Memory B cell (primary cell): ENCODE measurements at regions not wholly inside any gene's neighbourhood (a gene's known extent, or its start where the extent isn't known, plus 50 kb on each side); places are given as distances from the start of the nearest gene placed in this dataset.

Source experiments
- ATAC-seq: fragments of 150-1000 bp; cut with Tn5 transposase; 2 replicates; pipeline ENCODE4 v1.10.0; 2021; ENCODE audit warnings: low read depth, mild to moderate bottlenecking, moderate library complexity
- DNase-seq, 2 donors: peaks; one replicate each; pipeline ENCODE4 v3.0.0; 2022; ENCODE audit warnings: low spot score in 2 of 2
- H3K27ac Mint-ChIP-seq: one replicate; pipeline ENCODE4 v1.8.0; 2022; ENCODE audit warnings: mild to moderate bottlenecking, moderate library complexity, mixed read lengths
- H3K27me3 Mint-ChIP-seq: one replicate; pipeline ENCODE4 v1.8.0; 2022; ENCODE audit warnings: mixed read lengths
- H3K36me3 Mint-ChIP-seq: one replicate; pipeline ENCODE4 v1.8.0; 2022; ENCODE audit warnings: mild to moderate bottlenecking, mixed read lengths
- H3K4me1 Mint-ChIP-seq: one replicate; pipeline ENCODE4 v1.8.0; 2022; ENCODE audit warnings: mixed read lengths
- H3K4me3 Mint-ChIP-seq: one replicate; pipeline ENCODE4 v1.8.0; 2022; ENCODE audit warnings: mild to moderate bottlenecking, moderate library complexity, mixed read lengths
- H3K9me3 Mint-ChIP-seq: one replicate; pipeline ENCODE4 v1.8.0; 2022; ENCODE audit warnings: mixed read lengths

DNA sequence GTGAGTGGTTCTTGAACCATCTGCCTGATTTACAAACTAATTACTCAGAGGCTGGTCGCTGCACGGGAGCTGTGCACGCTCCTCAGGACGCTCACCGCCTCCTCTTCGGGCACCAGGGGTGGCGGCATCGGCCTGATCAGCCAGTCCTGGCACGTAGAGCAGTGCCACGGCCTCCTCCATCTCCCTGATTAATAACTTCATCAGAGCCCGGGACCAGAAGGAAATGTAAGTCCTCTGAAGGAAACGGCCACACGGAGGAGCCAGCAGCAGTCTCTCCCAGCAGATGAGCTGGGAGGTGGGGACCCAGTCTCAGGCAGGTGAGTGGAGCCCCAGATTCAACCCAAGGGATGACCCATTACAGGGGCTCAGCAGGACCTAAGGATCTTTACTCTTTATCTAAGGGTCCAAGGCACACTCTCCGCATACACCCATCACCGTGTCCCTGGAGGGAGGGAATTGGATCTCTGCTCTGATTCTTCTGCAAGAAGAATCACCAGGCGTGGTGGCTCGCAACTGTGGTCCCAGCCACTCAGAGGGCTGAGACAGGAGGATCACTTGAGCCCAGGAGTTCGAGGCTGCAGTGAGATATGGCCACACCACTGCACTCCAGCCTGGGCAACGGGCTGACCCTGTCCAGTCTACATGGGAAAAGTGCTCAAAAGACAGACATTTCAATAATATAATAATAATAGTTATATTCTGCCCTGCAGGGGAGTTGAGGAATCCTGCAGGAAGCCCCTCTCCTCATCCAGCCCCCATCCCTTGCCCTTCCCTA, 366.5 kb downstream of the SEC14L1 start:
- no peak overlapping the region for H3K4me3 Mint-ChIP-seq
- H3K27me3 Mint-ChIP-seq, result no peaks in the 10 kb centered on the region
- H3K36me3 Mint-ChIP-seq, result peaks cover 4% of the 10 kb centered on the region
- no peak overlapping the region for H3K27ac Mint-ChIP-seq
- DNase-seq (no peak), ATAC-seq (no peak)
- H3K9me3 Mint-ChIP-seq, result peaks cover 3% of the 10 kb centered on the region
- no peaks in the 10 kb centered on the region for H3K4me1 Mint-ChIP-seq

DNA sequence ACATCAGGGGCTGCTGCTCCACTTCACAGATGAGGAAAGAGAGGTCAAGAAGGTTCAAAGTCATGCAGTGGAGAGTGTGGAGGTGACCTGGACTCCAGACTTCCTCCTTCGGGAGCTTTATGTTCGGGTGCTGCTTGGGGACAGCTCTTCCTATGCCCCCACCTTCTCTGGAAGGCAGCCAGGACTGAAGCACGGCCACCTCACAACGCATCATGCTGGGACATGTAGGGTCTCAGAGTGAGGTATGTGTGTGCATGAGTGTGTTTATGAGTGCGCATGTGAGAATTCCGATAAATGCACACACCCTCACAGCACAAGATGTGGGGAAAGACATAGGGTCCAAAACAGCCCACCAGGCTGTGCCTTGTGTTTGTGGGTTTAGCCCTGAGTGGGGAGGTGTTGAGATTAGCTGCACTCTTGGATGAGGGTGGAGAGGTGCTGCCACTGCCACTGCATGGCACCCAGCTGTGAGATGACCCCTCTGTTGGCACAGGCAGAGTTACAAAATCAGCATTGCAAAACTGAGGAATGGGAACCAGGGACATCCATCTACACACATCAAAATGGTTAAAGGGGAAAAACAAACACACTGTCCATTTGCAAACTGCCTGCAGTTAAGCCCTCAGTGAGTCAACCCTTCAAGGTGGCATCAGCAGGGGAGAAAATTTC, 367.4 kb downstream of the SEC14L1 start:
- Mint-ChIP-seq H3K27ac (no peak overlapping the region), H3K4me1 (no peaks in the 10 kb centered on the region)

GRCh38 chr17:77509089-77509488, 368.3 kb downstream of the SEC14L1 start:
- Mint-ChIP-seq H3K27me3 (no peaks in the 10 kb centered on the region), H3K36me3 (peaks cover 6% of the 10 kb centered on the region), H3K9me3 (peaks cover 3% of the 10 kb centered on the region), H3K4me3 (no peak overlapping the region), H3K4me1 (no peaks in the 10 kb centered on the region), H3K27ac (no peak overlapping the region)
- no peak for DNase-seq
- no peak for ATAC-seq

More for the DNA sequence above, 367.4 kb downstream of the SEC14L1 start:
- Mint-ChIP-seq H3K36me3 (peaks cover 6% of the 10 kb centered on the region), H3K9me3 (peaks cover 3% of the 10 kb centered on the region), H3K4me3 (no peak overlapping the region), H3K27me3 (no peaks in the 10 kb centered on the region)
- DNase-seq, result no peak
- ATAC-seq, result no peak

- DNase-seq (no peak), ATAC-seq (no peak)
- H3K27ac Mint-ChIP-seq, result no peak overlapping the region
- no peak overlapping the region for H3K4me3 Mint-ChIP-seq
- H3K36me3 Mint-ChIP-seq, result peaks cover 6% of the 10 kb centered on the region
- peaks cover 3% of the 10 kb centered on the region for H3K9me3 Mint-ChIP-seq
- no peaks in the 10 kb centered on the region for H3K4me1 Mint-ChIP-seq
- H3K27me3 Mint-ChIP-seq, result no peaks in the 10 kb centered on the region
These were observed 368.8 kb downstream of the SEC14L1 start for GRCh38 chr17:77509599-77509998.

GRCh38 chr17:77510133-77510796, 369.5 kb downstream of the SEC14L1 start:
- Mint-ChIP-seq H3K36me3 (peaks cover 6% of the 10 kb centered on the region), H3K9me3 (peaks cover 4% of the 10 kb centered on the region), H3K27ac (no peak overlapping the region), H3K4me1 (no peaks in the 10 kb centered on the region), H3K27me3 (no peaks in the 10 kb centered on the region), H3K4me3 (no peak overlapping the region)
- ATAC-seq (no peak), DNase-seq (no peak)

DNA sequence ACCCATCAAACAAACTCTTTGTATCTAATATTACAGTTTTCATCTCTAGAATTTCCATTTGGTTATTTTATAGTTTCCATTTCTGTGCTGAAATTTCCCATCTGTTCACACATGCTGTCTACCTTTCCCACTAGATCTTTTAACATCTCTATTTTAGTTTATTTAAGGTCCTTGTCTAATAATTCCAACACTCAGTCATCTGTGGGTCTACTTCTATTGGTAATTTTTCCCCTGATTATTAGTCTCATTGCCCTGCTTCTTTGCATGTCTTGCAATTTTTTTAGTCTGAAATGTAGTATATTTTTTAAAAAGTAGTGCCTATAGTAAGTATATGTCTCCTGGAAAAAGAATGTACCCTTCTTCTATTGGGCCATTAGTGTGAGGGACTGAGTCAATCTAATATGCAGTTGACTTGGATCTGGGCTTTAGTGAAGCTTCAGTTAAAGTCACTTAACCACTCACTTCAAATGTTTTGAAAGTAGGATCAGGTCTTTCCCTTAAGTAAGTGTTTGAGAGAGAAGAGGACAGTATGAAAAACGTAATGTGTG, 370.8 kb downstream of the SEC14L1 start:
- no peaks in the 10 kb centered on the region for H3K27me3 Mint-ChIP-seq
- peaks cover 6% of the 10 kb centered on the region for H3K36me3 Mint-ChIP-seq
- ATAC-seq (no peak), DNase-seq (no peak)
- H3K4me3 Mint-ChIP-seq, result no peak overlapping the region
- no peaks in the 10 kb centered on the region for H3K4me1 Mint-ChIP-seq
- peaks cover 4% of the 10 kb centered on the region for H3K9me3 Mint-ChIP-seq
- H3K27ac Mint-ChIP-seq, result no peak overlapping the region

DNA sequence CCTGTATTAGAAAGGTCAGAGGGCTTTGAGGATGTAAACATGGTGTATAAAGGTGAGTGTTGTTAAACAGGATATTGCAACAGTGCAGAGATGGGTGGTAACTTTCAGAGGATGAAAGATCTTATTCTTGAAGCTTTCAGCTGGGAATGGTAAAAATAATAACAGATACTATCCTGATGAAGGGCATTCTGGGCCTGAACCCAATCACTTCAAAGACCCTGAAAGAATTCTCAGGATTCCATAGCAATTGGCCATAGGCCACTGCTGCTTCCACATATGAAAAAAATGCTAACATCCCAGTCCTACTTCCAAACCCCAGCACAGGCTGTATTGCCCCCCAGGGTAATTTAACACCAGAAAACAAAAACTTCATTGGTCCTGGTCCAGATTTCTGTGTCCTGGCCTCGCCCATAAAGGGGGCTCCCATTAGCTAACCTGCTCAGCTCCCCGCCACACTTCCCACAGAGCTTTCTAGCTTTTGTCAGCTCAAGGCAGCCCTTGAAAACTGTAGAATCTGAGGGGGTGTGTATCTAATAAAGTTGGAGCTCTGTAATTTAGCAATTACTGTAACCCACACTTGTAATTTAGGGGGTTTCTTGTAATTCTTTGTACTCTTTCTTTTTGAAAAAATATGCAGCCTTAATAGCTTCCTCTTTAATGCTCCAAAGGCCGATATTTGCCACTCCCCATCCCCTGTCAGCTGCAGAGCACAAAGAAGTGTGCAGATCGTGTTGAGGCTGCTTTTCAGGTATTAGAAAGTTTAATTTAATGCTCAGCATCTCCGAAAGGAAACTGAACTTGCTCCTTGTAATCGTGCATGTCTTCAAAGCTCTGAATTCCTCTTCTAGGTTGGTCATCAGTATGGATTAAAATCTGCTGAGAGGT, 371.5 kb downstream of the SEC14L1 start:
- Mint-ChIP-seq H3K27me3 (no peaks in the 10 kb centered on the region), H3K27ac (no peak overlapping the region), H3K9me3 (peaks cover 4% of the 10 kb centered on the region), H3K36me3 (peaks cover 6% of the 10 kb centered on the region), H3K4me1 (no peaks in the 10 kb centered on the region), H3K4me3 (no peak overlapping the region)
- no peak for DNase-seq
- no peak for ATAC-seq

GRCh38 chr17:77513045-77513444, 372.3 kb downstream of the SEC14L1 start:
- no peak for DNase-seq

GRCh38 chr17:77515227-77515626, 374.5 kb downstream of the SEC14L1 start:
- H3K4me3 Mint-ChIP-seq, result no peak overlapping the region
- no peaks in the 10 kb centered on the region for H3K4me1 Mint-ChIP-seq
- no peak for DNase-seq
- peaks cover 6% of the 10 kb centered on the region for H3K36me3 Mint-ChIP-seq
- peaks cover 4% of the 10 kb centered on the region for H3K9me3 Mint-ChIP-seq
- ATAC-seq, result no peak
- no peaks in the 10 kb centered on the region for H3K27me3 Mint-ChIP-seq
- no peak overlapping the region for H3K27ac Mint-ChIP-seq

More at GRCh38 chr17:77513045-77513444, 372.3 kb downstream of the SEC14L1 start:
- Mint-ChIP-seq H3K4me3 (no peak overlapping the region), H3K27me3 (no peaks in the 10 kb centered on the region), H3K27ac (no peak overlapping the region), H3K36me3 (peaks cover 6% of the 10 kb centered on the region), H3K9me3 (peaks cover 4% of the 10 kb centered on the region), H3K4me1 (no peaks in the 10 kb centered on the region)
- no peak for ATAC-seq

DNA sequence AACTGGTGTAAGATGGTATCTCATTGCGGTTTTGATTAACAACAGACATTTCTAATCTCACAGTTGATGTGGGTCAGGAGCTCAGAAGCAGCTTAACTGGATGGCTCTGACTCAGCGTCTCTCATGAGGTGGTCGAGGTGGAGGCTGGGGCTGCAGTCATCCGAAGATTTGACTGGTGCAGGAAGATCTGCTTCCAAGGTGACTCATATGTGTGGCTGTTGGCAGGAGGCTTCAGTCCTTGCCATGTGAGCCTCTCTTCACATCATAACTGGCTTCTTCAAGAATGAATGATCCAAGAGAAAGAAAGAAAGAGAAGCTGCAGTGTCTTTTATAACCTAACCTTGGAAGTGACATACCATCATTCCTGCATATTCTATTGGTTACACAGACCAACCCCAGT, 376.1 kb downstream of the SEC14L1 start:
- Mint-ChIP-seq H3K4me1 (no peaks in the 10 kb centered on the region), H3K27ac (no peak overlapping the region), H3K27me3 (no peaks in the 10 kb centered on the region), H3K4me3 (no peak overlapping the region), H3K9me3 (peaks cover 2% of the 10 kb centered on the region), H3K36me3 (peaks cover 4% of the 10 kb centered on the region)
- no peak for ATAC-seq
- no peak for DNase-seq

DNA sequence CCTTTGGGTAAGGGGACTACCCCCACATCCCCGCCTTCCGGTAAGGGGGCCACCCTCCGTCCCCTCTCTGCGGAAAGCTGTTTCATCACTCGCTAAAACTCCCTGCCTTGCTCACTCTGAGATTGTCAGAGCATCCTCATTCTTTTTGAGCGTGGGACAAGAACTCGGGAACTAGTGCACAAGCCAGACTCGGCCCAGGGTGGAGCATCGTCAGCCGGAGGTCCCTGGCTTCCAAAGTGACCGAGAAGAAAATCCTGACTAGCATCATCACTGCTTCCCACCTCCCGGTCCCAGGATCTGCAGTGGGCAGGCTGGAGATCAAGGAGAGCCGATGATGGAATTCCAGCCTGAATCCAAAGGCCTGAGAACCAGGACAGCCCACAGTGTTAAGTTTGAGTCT, 380.3 kb downstream of the SEC14L1 start:
- ATAC-seq (no peak), DNase-seq (no peak)
- H3K27ac Mint-ChIP-seq, result no peak overlapping the region
- H3K9me3 Mint-ChIP-seq, result no peaks in the 10 kb centered on the region
- no peaks in the 10 kb centered on the region for H3K4me1 Mint-ChIP-seq
- H3K36me3 Mint-ChIP-seq, result no peaks in the 10 kb centered on the region
- peaks cover 3% of the 10 kb centered on the region for H3K27me3 Mint-ChIP-seq
- no peak overlapping the region for H3K4me3 Mint-ChIP-seq

DNA sequence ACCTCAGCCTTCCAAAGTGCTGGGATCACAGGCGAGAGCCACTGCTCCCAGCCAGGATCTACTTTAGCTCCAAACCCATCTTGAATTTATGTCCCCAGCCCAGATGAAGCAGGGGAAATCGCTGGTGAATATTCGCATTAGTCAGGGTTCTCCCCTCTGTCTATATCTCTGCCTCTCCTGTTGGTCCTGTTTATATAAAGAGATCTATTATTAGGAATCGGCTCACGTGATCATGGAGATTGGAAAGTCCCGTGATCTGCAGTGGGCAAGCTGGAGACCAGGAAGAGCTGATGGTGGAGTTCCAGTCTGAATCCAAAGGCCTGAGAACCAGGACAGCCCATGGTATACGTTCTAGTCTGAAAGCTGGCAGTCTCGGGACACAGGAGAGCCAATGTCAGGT, 382.8 kb downstream of the SEC14L1 start:
- Mint-ChIP-seq H3K36me3 (no peaks in the 10 kb centered on the region), H3K9me3 (no peaks in the 10 kb centered on the region), H3K27me3 (peaks cover 13% of the 10 kb centered on the region), H3K4me3 (no peak overlapping the region), H3K4me1 (no peaks in the 10 kb centered on the region), H3K27ac (no peak overlapping the region)
- ATAC-seq (no peak), DNase-seq (no peak)

GRCh38 chr17:77526259-77526711, 385.5 kb downstream of the SEC14L1 start:
- Mint-ChIP-seq H3K27ac (no peak overlapping the region), H3K4me1 (no peaks in the 10 kb centered on the region), H3K36me3 (no peaks in the 10 kb centered on the region), H3K4me3 (no peak overlapping the region), H3K27me3 (peaks cover 13% of the 10 kb centered on the region), H3K9me3 (no peaks in the 10 kb centered on the region)
- no peak for ATAC-seq
- DNase-seq, result no peak
